ENCODE measurements at regions not wholly inside any gene's neighbourhood (a gene's known extent, or its start where the extent isn't known, plus 50 kb on each side); places are given as distances from the start of the nearest gene placed in this dataset.
A peak's percentile ranks its signal among the peaks of the same experiment; 100 is the strongest.
"Not testable (repeated sequence)": the region's sequence is repeated elsewhere in the genome, so short reads cannot be mapped to it uniquely, and the experiment has no call there.

DNA sequence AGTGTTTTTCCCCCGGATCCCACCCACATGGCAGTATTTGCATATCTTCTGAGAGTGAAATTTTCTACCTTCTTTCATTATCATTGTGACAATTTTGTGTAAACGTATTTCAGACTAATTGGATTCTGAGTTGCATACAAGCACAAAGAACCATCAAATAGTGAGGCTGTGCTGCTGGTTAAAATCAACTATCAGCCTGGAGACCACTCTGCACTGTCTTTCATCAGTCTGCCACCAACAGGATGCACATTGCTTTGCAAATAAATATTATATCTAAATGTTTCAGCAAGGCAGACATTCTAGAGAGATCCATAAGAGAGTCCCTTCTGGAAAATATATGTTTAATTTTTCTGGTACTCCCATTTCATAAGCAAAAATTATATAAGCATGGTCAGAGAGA lies 851.8 kb downstream of the XPNPEP1 start:
- no peak for DNase-seq (ENCODE audit: low read depth)
- TF ChIP-seq, protein P1, sequence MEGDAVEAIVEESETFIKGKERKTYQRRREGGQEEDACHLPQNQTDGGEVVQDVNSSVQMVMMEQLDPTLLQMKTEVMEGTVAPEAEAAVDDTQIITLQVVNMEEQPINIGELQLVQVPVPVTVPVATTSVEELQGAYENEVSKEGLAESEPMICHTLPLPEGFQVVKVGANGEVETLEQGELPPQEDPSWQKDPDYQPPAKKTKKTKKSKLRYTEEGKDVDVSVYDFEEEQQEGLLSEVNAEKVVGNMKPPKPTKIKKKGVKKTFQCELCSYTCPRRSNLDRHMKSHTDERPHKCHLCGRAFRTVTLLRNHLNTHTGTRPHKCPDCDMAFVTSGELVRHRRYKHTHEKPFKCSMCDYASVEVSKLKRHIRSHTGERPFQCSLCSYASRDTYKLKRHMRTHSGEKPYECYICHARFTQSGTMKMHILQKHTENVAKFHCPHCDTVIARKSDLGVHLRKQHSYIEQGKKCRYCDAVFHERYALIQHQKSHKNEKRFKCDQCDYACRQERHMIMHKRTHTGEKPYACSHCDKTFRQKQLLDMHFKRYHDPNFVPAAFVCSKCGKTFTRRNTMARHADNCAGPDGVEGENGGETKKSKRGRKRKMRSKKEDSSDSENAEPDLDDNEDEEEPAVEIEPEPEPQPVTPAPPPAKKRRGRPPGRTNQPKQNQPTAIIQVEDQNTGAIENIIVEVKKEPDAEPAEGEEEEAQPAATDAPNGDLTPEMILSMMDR (IDR thresholded peaks at IDR 0.05; ENCODE audit: insufficient read depth, low read depth, low read length), result no peak
- no peak overlapping the region for H3K4me3 ChIP-seq (ENCODE audit: low read depth, low read length)

DNA sequence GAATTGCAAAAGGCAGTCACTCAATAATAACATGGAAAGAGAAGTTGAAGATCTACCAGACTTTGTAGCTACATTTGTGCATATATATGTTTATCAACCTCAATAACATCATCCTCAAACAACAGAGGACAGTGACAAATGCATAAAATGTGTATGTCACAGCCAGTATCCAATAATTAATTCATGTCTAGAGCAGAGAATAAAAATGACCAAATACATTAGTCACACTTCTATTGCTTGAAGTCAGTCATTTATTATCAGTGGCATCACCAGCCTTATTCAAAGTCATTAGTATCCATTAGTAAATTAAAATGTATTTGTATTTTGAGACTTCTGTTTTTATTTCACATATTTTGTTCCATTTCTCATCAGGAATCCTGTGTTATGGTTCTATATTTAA lies 852.8 kb downstream of the XPNPEP1 start:
- H3K4me3 ChIP-seq (ENCODE audit: low read depth, low read length), result no peak overlapping the region
- DNase-seq (ENCODE audit: low read depth), result no peak
- TF ChIP-seq, protein P1 (IDR thresholded peaks at IDR 0.05; ENCODE audit: insufficient read depth, low read depth, low read length), result no peak

DNA sequence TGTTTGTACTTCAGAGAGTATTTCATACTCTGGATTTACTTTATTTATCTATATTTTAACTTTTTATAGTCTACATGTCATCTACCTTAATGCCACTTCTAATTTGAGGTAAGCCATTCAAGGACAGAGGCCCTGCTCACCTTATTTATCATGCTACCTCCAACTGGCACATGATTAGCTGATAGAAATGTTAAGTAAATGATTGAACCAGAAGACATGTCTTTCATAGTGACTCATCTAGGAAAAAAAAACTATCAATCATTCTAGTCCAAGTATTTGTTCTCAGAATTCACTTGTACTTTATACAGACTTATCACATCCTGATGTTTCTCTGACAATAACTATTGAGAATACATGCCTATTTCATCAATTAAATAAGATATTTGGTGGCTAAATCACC lies 856.3 kb downstream of the XPNPEP1 start:
- no peak overlapping the region for H3K4me3 ChIP-seq (ENCODE audit: low read depth, low read length)
- TF ChIP-seq, protein P1 (IDR thresholded peaks at IDR 0.05; ENCODE audit: insufficient read depth, low read depth, low read length), result no peak
- no peak for DNase-seq (ENCODE audit: low read depth)

DNA sequence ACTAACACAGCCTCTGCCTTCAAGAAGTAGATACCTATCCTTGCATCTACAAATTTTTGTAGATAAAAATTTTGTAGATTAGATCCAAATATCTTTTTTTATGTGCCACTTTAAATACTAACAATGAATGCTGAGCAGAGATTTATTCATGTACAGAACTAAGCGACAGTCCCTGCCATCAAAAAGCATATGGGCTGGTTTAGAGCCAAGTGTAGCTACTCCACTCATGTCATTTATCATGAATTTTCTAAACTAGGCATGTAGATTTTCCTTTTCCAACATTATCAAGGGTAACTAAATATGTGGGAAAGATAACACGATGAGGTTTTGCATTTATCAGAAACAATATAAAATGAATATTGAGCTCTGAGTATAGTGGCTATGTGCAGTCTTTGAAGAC lies 857.5 kb downstream of the XPNPEP1 start:
- TF ChIP-seq, protein P1 (IDR thresholded peaks at IDR 0.05; ENCODE audit: insufficient read depth, low read depth, low read length), result no peak

DNA sequence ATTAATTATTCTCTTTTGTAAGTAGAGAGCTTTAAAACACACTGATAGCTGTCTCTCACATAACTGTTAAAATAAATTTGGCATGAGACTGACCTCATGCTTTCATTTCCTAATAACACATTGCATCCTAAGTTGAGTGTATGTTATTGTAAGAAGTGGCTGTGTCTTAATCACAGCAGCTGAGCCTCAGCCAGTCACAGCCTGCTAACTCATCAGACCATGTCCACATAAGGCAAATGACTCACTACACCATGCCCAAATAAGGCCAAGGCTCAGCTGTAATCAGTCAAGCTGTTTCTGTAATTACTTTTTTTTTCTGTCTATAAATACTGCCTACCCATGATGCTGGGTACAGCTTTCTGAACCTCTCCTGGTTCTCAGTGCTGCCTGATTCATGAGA lies 860.9 kb downstream of the XPNPEP1 start:
- DNase-seq (ENCODE audit: low read depth), result peak; percentile 73
- H3K4me3 ChIP-seq (ENCODE audit: low read depth, low read length), result no peak overlapping the region
- TF ChIP-seq, protein P1 (IDR thresholded peaks at IDR 0.05; ENCODE audit: insufficient read depth, low read depth, low read length), result no peak

More for the DNA sequence above, 857.5 kb downstream of the XPNPEP1 start:
- DNase-seq (ENCODE audit: low read depth), result no peak
- H3K4me3 ChIP-seq (ENCODE audit: low read depth, low read length), result no peak overlapping the region

DNA sequence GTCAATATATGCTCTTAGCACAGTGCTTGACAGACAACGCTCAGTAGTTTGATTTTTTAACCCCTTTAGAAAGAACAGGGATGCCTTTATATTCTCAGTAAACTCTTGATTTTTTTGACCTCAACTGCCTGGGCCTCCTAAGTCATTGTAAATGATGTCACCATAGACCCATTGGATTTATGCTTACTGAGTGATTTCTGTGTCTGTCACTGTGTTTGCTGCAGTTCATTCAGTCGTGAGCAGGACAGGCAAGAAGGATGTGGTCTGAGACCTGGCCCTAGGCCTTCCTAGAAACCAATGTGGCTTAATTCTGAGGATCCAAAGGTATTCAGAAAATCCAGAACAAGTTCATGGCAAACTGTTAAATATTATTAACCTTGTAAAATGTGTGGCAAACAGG lies 868.1 kb downstream of the XPNPEP1 start:
- DNase-seq (ENCODE audit: low read depth), result no peak
- TF ChIP-seq, protein P1 (IDR thresholded peaks at IDR 0.05; ENCODE audit: insufficient read depth, low read depth, low read length), result no peak
- no peak overlapping the region for H3K4me3 ChIP-seq (ENCODE audit: low read depth, low read length)

DNA sequence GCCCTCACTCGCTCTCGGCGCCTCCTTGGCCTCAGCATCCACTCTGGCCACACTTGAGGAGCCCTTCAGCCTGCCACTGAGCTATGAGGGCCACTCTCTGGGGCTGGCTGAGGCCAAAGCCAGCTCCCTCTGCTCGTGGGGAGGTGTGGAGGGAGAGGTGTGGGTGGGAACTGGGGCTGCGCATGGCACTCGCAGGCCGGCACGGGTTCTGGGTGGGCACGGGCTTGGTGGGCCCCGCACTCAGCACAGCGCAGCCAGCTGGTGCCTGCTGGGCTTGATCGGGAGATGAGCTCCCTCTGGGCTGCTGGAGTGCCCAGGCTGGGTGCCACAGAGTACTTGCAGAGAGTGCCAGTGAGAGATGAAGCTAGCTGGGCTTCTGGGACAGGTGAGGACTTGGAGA lies 875.5 kb downstream of the XPNPEP1 start:
- TF ChIP-seq, protein P1 (IDR thresholded peaks at IDR 0.05; ENCODE audit: insufficient read depth, low read depth, low read length), result no peak
- no peak for DNase-seq (ENCODE audit: low read depth)
- no peak overlapping the region for H3K4me3 ChIP-seq (ENCODE audit: low read depth, low read length)

DNA sequence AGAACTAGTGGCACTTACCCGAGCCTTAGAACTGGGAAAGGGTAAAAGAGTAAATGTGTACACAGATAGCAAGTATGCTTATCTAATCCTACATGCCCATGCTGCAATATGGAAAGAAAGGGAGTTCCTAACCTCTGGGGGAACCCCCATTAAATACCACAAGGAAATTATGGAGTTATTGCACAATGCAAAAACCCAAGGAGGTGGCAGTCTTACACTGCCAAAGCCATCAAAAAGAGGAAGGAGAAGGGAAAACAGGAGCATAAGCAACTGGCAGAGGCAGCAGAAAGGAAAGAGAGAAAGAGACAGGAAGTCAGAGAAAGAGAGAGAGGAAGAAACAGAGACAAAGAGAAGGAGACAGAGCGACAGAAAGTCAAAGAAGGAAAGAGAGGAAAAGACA lies 876.9 kb downstream of the XPNPEP1 start:
- DNase-seq (ENCODE audit: low read depth), result not testable (repeated sequence)

More for the DNA sequence above, 876.9 kb downstream of the XPNPEP1 start:
- not testable (repeated sequence) for H3K4me3 ChIP-seq (ENCODE audit: low read depth, low read length)

All from fibroblast of villous mesenchyme (primary cell).